HUDEP-2 (cell line): ENCODE measurements at regions not wholly inside any gene's neighbourhood (a gene's known extent, or its start where the extent isn't known, plus 50 kb on each side); places are given as distances from the start of the nearest gene placed in this dataset.
"Not testable (repeated sequence)": the region's sequence is repeated elsewhere in the genome, so short reads cannot be mapped to it uniquely, and the experiment has no call there.

ENCODE experiments used
- DNase-seq, 76 experiments: peaks; one replicate each; lab custom pipeline; 2025; ENCODE audit not compliant: unreplicated experiment in 76 of 76; lab: John Stamatoyannopoulos, UW

GRCh38 chr17:72385475-72385874 lies 264.7 kb downstream of the SOX9 start:
- DNase-seq = no peak

GRCh38 chr17:72386173-72386572 lies 265.4 kb downstream of the SOX9 start:
- not testable (repeated sequence) for DNase-seq

- DNase-seq = no peak
These were observed 265.9 kb downstream of the SOX9 start for GRCh38 chr17:72386619-72387237.

GRCh38 chr17:72387487-72387886 lies 266.7 kb downstream of the SOX9 start:
- DNase-seq = no peak

GRCh38 chr17:72387969-72388368 lies 267.1 kb downstream of the SOX9 start:
- DNase-seq = no peak

- DNase-seq = peak in 1 of 76 experiments; percentile 0
These were observed 268.1 kb downstream of the SOX9 start for GRCh38 chr17:72388765-72389473.

- no peak for DNase-seq
These were observed 270.1 kb downstream of the SOX9 start for GRCh38 chr17:72390675-72391508.

- DNase-seq = no peak
These were observed 271.5 kb downstream of the SOX9 start for GRCh38 chr17:72392056-72393010.

- DNase-seq = no peak
These were observed 272.7 kb downstream of the SOX9 start for GRCh38 chr17:72393553-72393952.

GRCh38 chr17:72394531-72394930 lies 273.7 kb downstream of the SOX9 start:
- DNase-seq = no peak

- no peak for DNase-seq
These were observed 275.3 kb downstream of the SOX9 start for GRCh38 chr17:72396121-72396520.

- DNase-seq = no peak
These were observed 276.4 kb downstream of the SOX9 start for GRCh38 chr17:72397223-72397667.

GRCh38 chr17:72397687-72398086 lies 276.9 kb downstream of the SOX9 start:
- DNase-seq = no peak

GRCh38 chr17:72399023-72399607 lies 278.3 kb downstream of the SOX9 start:
- no peak for DNase-seq

GRCh38 chr17:72399608-72400487 lies 279.0 kb downstream of the SOX9 start:
- no peak for DNase-seq

- no peak for DNase-seq
These were observed 279.6 kb downstream of the SOX9 start for GRCh38 chr17:72400488-72400827.

GRCh38 chr17:72400863-72401262 lies 280.0 kb downstream of the SOX9 start:
- no peak for DNase-seq

GRCh38 chr17:72401883-72402726 lies 281.3 kb downstream of the SOX9 start:
- DNase-seq = no peak
